ENCODE measurements at regions not wholly inside any gene's neighbourhood (a gene's known extent, or its start where the extent isn't known, plus 50 kb on each side); places are given as distances from the start of the nearest gene placed in this dataset.

GRCh38 chr2:13135369-13135768 lies 418.6 kb downstream of the TRIB2 start:
- TF ChIP-seq EZH2 (IDR thresholded peaks at IDR 0.05; ENCODE audit: low read length, missing control alignments) (no peak), CTCF (conservative IDR thresholded peaks at IDR 0.05 in 1 of 2, IDR thresholded peaks at IDR 0.05 in 1 of 2; ENCODE audit: low read depth in 1 of 2, low read length in 2 of 2) (no peak)

GRCh38 chr2:13135856-13136255 lies 419.1 kb downstream of the TRIB2 start:
- Histone ChIP-seq H2AFZ (ENCODE audit: low read length) (no peak overlapping the region), H3K27ac (ENCODE audit: insufficient read depth, low read length) (no peak overlapping the region), H3K4me3 (replicated peaks in 1 of 4; ENCODE audit: control extremely low read depth in 1 of 4, insufficient read depth in 1 of 4, low read depth in 3 of 4, low read length in 4 of 4) (no peak overlapping the region), H3K4me1 (ENCODE audit: control insufficient read depth, extremely low read depth, insufficient read depth, low read length) (no peaks in the 10 kb centered on the region), H3K79me2 (ENCODE audit: control insufficient read depth, insufficient read depth, low read length) (no peaks in the 10 kb centered on the region), H4K20me1 (ENCODE audit: control insufficient read depth, extremely low read depth, insufficient read depth, low read length) (no peaks in the 10 kb centered on the region), H3K4me2 (ENCODE audit: extremely low read depth, insufficient read depth, low read length) (no peak overlapping the region), H3K9ac (ENCODE audit: insufficient read depth, low read length) (no peak overlapping the region), H3K27me3 (ENCODE audit: control insufficient read depth, insufficient read depth, low read length) (no peaks in the 10 kb centered on the region), H3K9me3 (ENCODE audit: control insufficient read depth, insufficient read depth, low read depth, low read length) (no peaks in the 10 kb centered on the region), H3K36me3 (ENCODE audit: control insufficient read depth, insufficient read depth, low read length) (no peaks in the 10 kb centered on the region)
- DNase-seq (ENCODE audit: low read depth in 2 of 2) = peak in 1 of 2 donors; percentile 2
- TF ChIP-seq EZH2 (IDR thresholded peaks at IDR 0.05; ENCODE audit: low read length, missing control alignments) (no peak), CTCF (conservative IDR thresholded peaks at IDR 0.05 in 1 of 2, IDR thresholded peaks at IDR 0.05 in 1 of 2; ENCODE audit: low read depth in 1 of 2, low read length in 2 of 2) (no peak)

More at GRCh38 chr2:13135369-13135768, 418.6 kb downstream of the TRIB2 start:
- Histone ChIP-seq H3K79me2 (ENCODE audit: control insufficient read depth, insufficient read depth, low read length) (no peaks in the 10 kb centered on the region), H3K9ac (ENCODE audit: insufficient read depth, low read length) (no peak overlapping the region), H3K4me1 (ENCODE audit: control insufficient read depth, extremely low read depth, insufficient read depth, low read length) (no peaks in the 10 kb centered on the region), H3K27me3 (ENCODE audit: control insufficient read depth, insufficient read depth, low read length) (no peaks in the 10 kb centered on the region), H4K20me1 (ENCODE audit: control insufficient read depth, extremely low read depth, insufficient read depth, low read length) (no peaks in the 10 kb centered on the region), H3K4me2 (ENCODE audit: extremely low read depth, insufficient read depth, low read length) (no peak overlapping the region), H3K4me3 (replicated peaks in 1 of 4; ENCODE audit: control extremely low read depth in 1 of 4, insufficient read depth in 1 of 4, low read depth in 3 of 4, low read length in 4 of 4) (no peak overlapping the region), H3K27ac (ENCODE audit: insufficient read depth, low read length) (no peak overlapping the region), H3K9me3 (ENCODE audit: control insufficient read depth, insufficient read depth, low read depth, low read length) (no peaks in the 10 kb centered on the region), H3K36me3 (ENCODE audit: control insufficient read depth, insufficient read depth, low read length) (no peaks in the 10 kb centered on the region), H2AFZ (ENCODE audit: low read length) (no peak overlapping the region)
- DNase-seq (ENCODE audit: low read depth in 2 of 2) = no peak

- H3K27ac ChIP-seq (ENCODE audit: insufficient read depth, low read length) = no peak overlapping the region
- no peaks in the 10 kb centered on the region for H3K79me2 ChIP-seq (ENCODE audit: control insufficient read depth, insufficient read depth, low read length)
- DNase-seq (ENCODE audit: low read depth in 2 of 2) = no peak
- TF ChIP-seq CTCF (conservative IDR thresholded peaks at IDR 0.05 in 1 of 2, IDR thresholded peaks at IDR 0.05 in 1 of 2; ENCODE audit: low read depth in 1 of 2, low read length in 2 of 2) = no peak
- H4K20me1 ChIP-seq (ENCODE audit: control insufficient read depth, extremely low read depth, insufficient read depth, low read length) = no peaks in the 10 kb centered on the region
- no peak overlapping the region for H3K4me2 ChIP-seq (ENCODE audit: extremely low read depth, insufficient read depth, low read length)
- H3K4me1 ChIP-seq (ENCODE audit: control insufficient read depth, extremely low read depth, insufficient read depth, low read length) = no peaks in the 10 kb centered on the region
- H3K27me3 ChIP-seq (ENCODE audit: control insufficient read depth, insufficient read depth, low read length) = no peaks in the 10 kb centered on the region
- no peaks in the 10 kb centered on the region for H3K9me3 ChIP-seq (ENCODE audit: control insufficient read depth, insufficient read depth, low read depth, low read length)
- no peaks in the 10 kb centered on the region for H3K36me3 ChIP-seq (ENCODE audit: control insufficient read depth, insufficient read depth, low read length)
- H3K4me3 ChIP-seq (replicated peaks in 1 of 4; ENCODE audit: control extremely low read depth in 1 of 4, insufficient read depth in 1 of 4, low read depth in 3 of 4, low read length in 4 of 4) = no peak overlapping the region
- no peak overlapping the region for H2AFZ ChIP-seq (ENCODE audit: low read length)
- H3K9ac ChIP-seq (ENCODE audit: insufficient read depth, low read length) = no peak overlapping the region
Measured at GRCh38 chr2:13137679-13138078, 420.9 kb downstream of the TRIB2 start.
